ENCODE measurements at regions not wholly inside any gene's neighbourhood (a gene's known extent, or its start where the extent isn't known, plus 50 kb on each side); places are given as distances from the start of the nearest gene placed in this dataset.

- intact Hi-C loops (cut with micrococcal nuclease; ENCODE audit: unreplicated experiment): no loop called here
- Histone ChIP-seq H3K9me3 (ENCODE audit: insufficient read depth, low read depth) (no peaks in the 10 kb centered on the region), H3K4me3 (no peak overlapping the region), H3F3A (ENCODE audit: insufficient read depth, low read depth) (no peaks in the 10 kb centered on the region), H3K27ac (no peak overlapping the region), H3K36me3 (ENCODE audit: low read depth) (no peaks in the 10 kb centered on the region), H3K9me2 (ENCODE audit: insufficient read depth) (no peaks in the 10 kb centered on the region), H2AFZ (no peak overlapping the region), H3K4me1 (replicated peaks; ENCODE audit: insufficient read depth) (0 out of 2 replicates have a peak, but pooled peaks cover 7% of the 10 kb centered on the region), H3K27me3 (ENCODE audit: insufficient read depth, low read depth) (no peaks in the 10 kb centered on the region), H3K79me2 (ENCODE audit: low read depth) (no peaks in the 10 kb centered on the region), H3K4me2 (no peak overlapping the region), H4K20me1 (ENCODE audit: insufficient read depth) (no peaks in the 10 kb centered on the region)
- TF ChIP-seq EZH2 (IDR thresholded peaks at IDR 0.05; ENCODE audit: low read depth): no peak
- TF ChIP-seq, protein P1, sequence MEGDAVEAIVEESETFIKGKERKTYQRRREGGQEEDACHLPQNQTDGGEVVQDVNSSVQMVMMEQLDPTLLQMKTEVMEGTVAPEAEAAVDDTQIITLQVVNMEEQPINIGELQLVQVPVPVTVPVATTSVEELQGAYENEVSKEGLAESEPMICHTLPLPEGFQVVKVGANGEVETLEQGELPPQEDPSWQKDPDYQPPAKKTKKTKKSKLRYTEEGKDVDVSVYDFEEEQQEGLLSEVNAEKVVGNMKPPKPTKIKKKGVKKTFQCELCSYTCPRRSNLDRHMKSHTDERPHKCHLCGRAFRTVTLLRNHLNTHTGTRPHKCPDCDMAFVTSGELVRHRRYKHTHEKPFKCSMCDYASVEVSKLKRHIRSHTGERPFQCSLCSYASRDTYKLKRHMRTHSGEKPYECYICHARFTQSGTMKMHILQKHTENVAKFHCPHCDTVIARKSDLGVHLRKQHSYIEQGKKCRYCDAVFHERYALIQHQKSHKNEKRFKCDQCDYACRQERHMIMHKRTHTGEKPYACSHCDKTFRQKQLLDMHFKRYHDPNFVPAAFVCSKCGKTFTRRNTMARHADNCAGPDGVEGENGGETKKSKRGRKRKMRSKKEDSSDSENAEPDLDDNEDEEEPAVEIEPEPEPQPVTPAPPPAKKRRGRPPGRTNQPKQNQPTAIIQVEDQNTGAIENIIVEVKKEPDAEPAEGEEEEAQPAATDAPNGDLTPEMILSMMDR (conservative IDR thresholded peaks at IDR 0.05): no peak
- peak in 1 of 2 experiments; percentile 54 for DNase-seq
- no TSS peak for BruUV-seq (replicated peaks)
- ChIA-PET POLR2A (ENCODE audit: unreplicated experiment) (no interaction called here), CTCF (no interaction called here)
Observed at GRCh38 chrX:116881961-116882360, 419.2 kb upstream of the CT83 start.

DNA sequence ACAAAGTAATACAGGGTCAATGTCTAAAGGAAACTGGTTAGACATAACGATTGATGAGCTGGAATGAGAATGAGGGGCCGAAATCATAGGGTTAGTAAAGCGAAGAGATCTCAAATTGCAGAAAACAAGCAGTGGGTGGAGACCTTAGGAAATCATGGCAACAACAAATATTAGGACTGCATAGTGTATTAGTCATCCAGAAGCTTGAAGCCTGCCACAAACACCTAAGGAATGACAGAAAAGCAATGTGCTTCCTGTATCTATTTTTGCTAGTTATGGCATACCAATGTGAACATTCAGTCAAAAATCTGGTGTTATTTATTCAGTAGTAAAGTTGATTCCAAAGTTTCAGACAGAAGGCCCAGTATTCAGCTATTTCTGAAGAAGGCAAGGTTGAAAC lies 410.9 kb upstream of the CT83 start:
- Histone ChIP-seq H3K27ac (peak overlapping the region; percentile 75), H3K36me3 (ENCODE audit: low read depth) (0 out of 2 replicates have a peak, but pooled peaks cover 5% of the 10 kb centered on the region)
- peak; percentile 37 to 88 for DNase-seq

GRCh38 chrX:116872931-116873330 lies 410.2 kb upstream of the CT83 start:
- 0 out of 2 replicates have a peak, but pooled peaks cover 5% of the 10 kb centered on the region for H3K36me3 ChIP-seq (ENCODE audit: low read depth)
- H3K27ac ChIP-seq: peak overlapping the region; percentile 46
- no peaks in the 10 kb centered on the region for H3K79me2 ChIP-seq (ENCODE audit: low read depth)
- intact Hi-C loops (cut with micrococcal nuclease; ENCODE audit: unreplicated experiment): loop anchor here (2.0 kb wide), 1 partner anchor 62 kb away; no protein-coding TSS in a partner anchor
- no peak for DNase-seq
- peaks cover 14% of the 10 kb centered on the region; the same call in 1 of the 2 replicates for H3F3A ChIP-seq (ENCODE audit: insufficient read depth, low read depth)
- POLR2A ChIA-PET (ENCODE audit: unreplicated experiment): no interaction called here
- H3K9me2 ChIP-seq (ENCODE audit: insufficient read depth): no peaks in the 10 kb centered on the region; the same call in 1 of the 2 replicates
- CTCF ChIA-PET: no interaction called here
- no peaks in the 10 kb centered on the region for H3K27me3 ChIP-seq (ENCODE audit: insufficient read depth, low read depth)
- peak overlapping the region; percentile 71; the same call in 1 of the 2 replicates for H3K4me2 ChIP-seq
- TF ChIP-seq, protein P1 (conservative IDR thresholded peaks at IDR 0.05): no peak
- no peak for TF ChIP-seq EZH2 (IDR thresholded peaks at IDR 0.05; ENCODE audit: low read depth)
- H3K4me1 ChIP-seq (replicated peaks; ENCODE audit: insufficient read depth): peaks cover 21% of the 10 kb centered on the region
- H4K20me1 ChIP-seq (ENCODE audit: insufficient read depth): no peaks in the 10 kb centered on the region
- H2AFZ ChIP-seq: no peak overlapping the region
- peaks cover 3% of the 10 kb centered on the region; the same call in 1 of the 2 replicates for H3K9me3 ChIP-seq (ENCODE audit: insufficient read depth, low read depth)
- BruUV-seq (replicated peaks): no TSS peak
- H3K4me3 ChIP-seq: no peak overlapping the region

More for the DNA sequence above, 410.9 kb upstream of the CT83 start:
- peak overlapping the region; percentile 71 for H3K4me2 ChIP-seq
- BruUV-seq (replicated peaks): no TSS peak
- ChIA-PET POLR2A (ENCODE audit: unreplicated experiment) (interaction anchor here (0.5 kb wide), 1 partner anchor 11 kb away, joined by 4 read pairs; no protein-coding TSS in a partner anchor), CTCF (no interaction called here)
- no peak for TF ChIP-seq EZH2 (IDR thresholded peaks at IDR 0.05; ENCODE audit: low read depth)
- TF ChIP-seq, protein P1 (conservative IDR thresholded peaks at IDR 0.05): no peak
- H3K9me2 ChIP-seq (ENCODE audit: insufficient read depth): no peaks in the 10 kb centered on the region
- peaks cover 21% of the 10 kb centered on the region for H3K4me1 ChIP-seq (replicated peaks; ENCODE audit: insufficient read depth)
- no peaks in the 10 kb centered on the region for H4K20me1 ChIP-seq (ENCODE audit: insufficient read depth)
- peaks cover 3% of the 10 kb centered on the region; the same call in 1 of the 2 replicates for H3K9me3 ChIP-seq (ENCODE audit: insufficient read depth, low read depth)
- peaks cover 14% of the 10 kb centered on the region; the same call in 1 of the 2 replicates for H3F3A ChIP-seq (ENCODE audit: insufficient read depth, low read depth)
- H3K27me3 ChIP-seq (ENCODE audit: insufficient read depth, low read depth): no peaks in the 10 kb centered on the region
- intact Hi-C loops (cut with micrococcal nuclease; ENCODE audit: unreplicated experiment): loop anchor here (2.0 kb wide), 1 partner anchor 63 kb away; no protein-coding TSS in a partner anchor
- no peaks in the 10 kb centered on the region for H3K79me2 ChIP-seq (ENCODE audit: low read depth)
- H3K4me3 ChIP-seq: no peak overlapping the region
- no peak overlapping the region for H2AFZ ChIP-seq
